Stimulated activated naive CD8-positive, alpha-beta T cell treated with anti-CD3 and anti-CD28 coated beads, Interleukin-15, Interleukin-2, amounts not matched to agents 100 ng/mL and 50 ng/mL, for 24 hours (primary cell): ENCODE measurements at regions not wholly inside any gene's neighbourhood (a gene's known extent, or its start where the extent isn't known, plus 50 kb on each side); places are given as distances from the start of the nearest gene placed in this dataset.

Experiments used
- H3K27ac Mint-ChIP-seq: one replicate; pipeline ENCODE4 v1.8.0; 2021; ENCODE audit warnings: mild to moderate bottlenecking, mixed read lengths
- H3K27me3 Mint-ChIP-seq: one replicate; pipeline ENCODE4 v1.8.0; 2021; ENCODE audit warnings: mixed read lengths
- H3K36me3 Mint-ChIP-seq: one replicate; pipeline ENCODE4 v1.8.0; 2021; ENCODE audit warnings: low read depth, mixed read lengths
- H3K4me1 Mint-ChIP-seq: one replicate; pipeline ENCODE4 v1.8.0; 2021; ENCODE audit warnings: low read depth, mixed read lengths
- H3K4me3 Mint-ChIP-seq: one replicate; pipeline ENCODE4 v1.8.0; 2021; ENCODE audit warnings: mild to moderate bottlenecking, mixed read lengths
- H3K9me3 Mint-ChIP-seq: one replicate; pipeline ENCODE4 v1.8.0; 2021; ENCODE audit warnings: mixed read lengths

GRCh38 chr3:90018779-90019178 lies 911.4 kb downstream of the EPHA3 start:
- Mint-ChIP-seq H3K4me3 (no peak overlapping the region), H3K4me1 (no peaks in the 10 kb centered on the region), H3K9me3 (peaks cover 16% of the 10 kb centered on the region), H3K27me3 (no peaks in the 10 kb centered on the region), H3K27ac (no peak overlapping the region), H3K36me3 (no peaks in the 10 kb centered on the region)

- H3K4me1 Mint-ChIP-seq, result no peaks in the 10 kb centered on the region
- peaks cover 16% of the 10 kb centered on the region for H3K9me3 Mint-ChIP-seq
- no peak overlapping the region for H3K27ac Mint-ChIP-seq
- H3K27me3 Mint-ChIP-seq, result no peaks in the 10 kb centered on the region
- no peak overlapping the region for H3K4me3 Mint-ChIP-seq
- H3K36me3 Mint-ChIP-seq, result no peaks in the 10 kb centered on the region
These were observed 917.6 kb downstream of the EPHA3 start for GRCh38 chr3:90025019-90025418.

DNA sequence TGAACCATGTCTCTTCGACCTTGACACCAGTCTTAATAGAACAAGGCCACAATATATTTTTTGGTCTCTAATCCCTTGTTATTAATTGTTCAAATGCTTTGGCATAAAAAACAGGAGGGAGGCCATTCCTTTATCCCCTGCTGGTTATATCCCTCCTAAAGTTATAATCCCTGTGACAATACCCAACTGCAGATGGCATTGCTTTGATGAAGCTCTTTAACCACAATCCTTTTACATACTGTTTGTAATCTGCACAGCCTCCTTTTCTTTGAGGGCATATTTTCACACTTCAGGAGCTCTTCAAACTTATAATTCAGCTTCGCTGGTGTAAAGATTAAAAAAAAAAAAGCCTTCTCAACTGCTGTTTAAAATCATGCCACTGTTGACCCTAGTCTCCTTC lies 919.0 kb downstream of the EPHA3 start:
- Mint-ChIP-seq H3K27ac (no peak overlapping the region), H3K9me3 (peaks cover 13% of the 10 kb centered on the region), H3K27me3 (no peaks in the 10 kb centered on the region), H3K4me3 (no peak overlapping the region), H3K4me1 (no peaks in the 10 kb centered on the region), H3K36me3 (no peaks in the 10 kb centered on the region)

DNA sequence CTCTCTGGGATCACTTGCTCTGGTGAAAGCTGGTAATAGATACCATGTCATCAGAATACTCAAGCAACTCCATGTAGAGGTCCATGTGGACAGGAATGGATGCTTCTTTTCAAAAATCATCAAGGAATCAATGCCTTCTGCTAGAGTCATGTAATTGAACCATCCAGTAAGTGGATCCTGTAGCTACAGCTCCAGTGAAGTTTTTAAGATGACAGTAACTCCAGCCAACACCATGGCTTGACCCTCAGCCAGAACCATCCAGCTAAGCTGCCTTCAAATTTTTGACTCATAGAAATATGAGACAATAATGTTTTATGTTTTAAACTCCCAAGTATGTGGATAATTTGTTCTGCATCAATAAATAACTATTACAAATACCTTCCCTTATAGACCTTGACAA lies 923.7 kb downstream of the EPHA3 start:
- no peak overlapping the region for H3K27ac Mint-ChIP-seq
- no peaks in the 10 kb centered on the region for H3K36me3 Mint-ChIP-seq
- no peak overlapping the region for H3K4me3 Mint-ChIP-seq
- H3K4me1 Mint-ChIP-seq, result no peaks in the 10 kb centered on the region
- peaks cover 10% of the 10 kb centered on the region for H3K9me3 Mint-ChIP-seq
- no peaks in the 10 kb centered on the region for H3K27me3 Mint-ChIP-seq

GRCh38 chr3:90032980-90033641 lies 925.7 kb downstream of the EPHA3 start:
- peaks cover 9% of the 10 kb centered on the region for H3K9me3 Mint-ChIP-seq
- no peak overlapping the region for H3K27ac Mint-ChIP-seq
- H3K36me3 Mint-ChIP-seq, result no peaks in the 10 kb centered on the region
- no peaks in the 10 kb centered on the region for H3K27me3 Mint-ChIP-seq
- no peaks in the 10 kb centered on the region for H3K4me1 Mint-ChIP-seq
- H3K4me3 Mint-ChIP-seq, result no peak overlapping the region

GRCh38 chr3:90034038-90034437 lies 926.6 kb downstream of the EPHA3 start:
- Mint-ChIP-seq H3K36me3 (no peaks in the 10 kb centered on the region), H3K4me3 (no peak overlapping the region), H3K27ac (no peak overlapping the region), H3K9me3 (peaks cover 6% of the 10 kb centered on the region), H3K4me1 (no peaks in the 10 kb centered on the region), H3K27me3 (no peaks in the 10 kb centered on the region)

DNA sequence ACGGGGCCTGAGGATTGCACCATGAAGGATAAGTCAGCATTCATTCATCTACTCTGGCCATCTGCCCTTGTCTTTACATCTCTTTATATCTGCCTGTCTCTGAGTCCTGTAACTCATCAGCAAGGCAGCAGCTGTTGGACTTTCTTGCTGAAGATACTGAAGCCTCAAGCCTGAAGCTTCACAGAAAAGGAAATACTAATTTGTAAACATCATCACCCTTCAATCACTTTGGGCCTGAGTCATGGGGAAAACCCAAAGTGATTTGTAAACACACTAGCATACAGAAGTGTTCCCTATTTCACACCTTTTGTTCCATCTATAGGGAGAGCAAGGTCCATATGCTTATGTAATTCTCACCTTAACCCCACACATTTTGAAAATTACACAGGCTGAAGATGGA lies 928.2 kb downstream of the EPHA3 start:
- no peak overlapping the region for H3K4me3 Mint-ChIP-seq
- peaks cover 6% of the 10 kb centered on the region for H3K9me3 Mint-ChIP-seq
- H3K36me3 Mint-ChIP-seq, result no peaks in the 10 kb centered on the region
- no peak overlapping the region for H3K27ac Mint-ChIP-seq
- no peaks in the 10 kb centered on the region for H3K4me1 Mint-ChIP-seq
- H3K27me3 Mint-ChIP-seq, result no peaks in the 10 kb centered on the region

DNA sequence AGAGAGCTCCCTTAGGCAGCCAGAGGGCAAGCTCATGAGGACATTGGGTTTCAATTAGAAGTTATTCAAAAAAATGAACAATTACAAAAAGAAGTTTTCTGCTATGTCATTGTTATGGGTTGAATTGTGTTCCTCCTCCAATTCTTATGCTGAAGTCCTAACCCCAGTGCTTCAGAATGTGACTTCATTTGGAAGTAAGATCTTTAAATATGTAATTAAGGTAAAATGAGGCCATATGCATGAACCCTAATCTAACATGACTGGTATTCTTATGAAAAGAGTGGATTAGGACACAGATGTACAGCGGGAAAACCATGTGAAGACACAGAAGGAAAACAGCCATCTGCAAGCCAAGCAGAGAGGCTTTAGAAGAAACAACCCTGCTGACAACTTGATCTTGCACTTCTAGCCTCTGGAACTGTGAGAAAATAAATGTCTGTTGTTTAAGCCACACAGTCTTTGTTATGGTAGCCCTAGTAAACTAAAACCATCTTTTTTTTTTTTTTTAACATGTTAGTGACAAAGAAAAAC lies 929.6 kb downstream of the EPHA3 start:
- no peaks in the 10 kb centered on the region for H3K36me3 Mint-ChIP-seq
- no peak overlapping the region for H3K27ac Mint-ChIP-seq
- peaks cover 6% of the 10 kb centered on the region for H3K9me3 Mint-ChIP-seq
- no peak overlapping the region for H3K4me3 Mint-ChIP-seq
- H3K4me1 Mint-ChIP-seq, result no peaks in the 10 kb centered on the region
- no peaks in the 10 kb centered on the region for H3K27me3 Mint-ChIP-seq

- no peak overlapping the region for H3K4me3 Mint-ChIP-seq
- H3K9me3 Mint-ChIP-seq, result peaks cover 18% of the 10 kb centered on the region
- H3K27ac Mint-ChIP-seq, result no peak overlapping the region
- no peaks in the 10 kb centered on the region for H3K4me1 Mint-ChIP-seq
- no peaks in the 10 kb centered on the region for H3K27me3 Mint-ChIP-seq
- no peaks in the 10 kb centered on the region for H3K36me3 Mint-ChIP-seq
These were observed 932.6 kb downstream of the EPHA3 start for GRCh38 chr3:90039994-90040393.

DNA sequence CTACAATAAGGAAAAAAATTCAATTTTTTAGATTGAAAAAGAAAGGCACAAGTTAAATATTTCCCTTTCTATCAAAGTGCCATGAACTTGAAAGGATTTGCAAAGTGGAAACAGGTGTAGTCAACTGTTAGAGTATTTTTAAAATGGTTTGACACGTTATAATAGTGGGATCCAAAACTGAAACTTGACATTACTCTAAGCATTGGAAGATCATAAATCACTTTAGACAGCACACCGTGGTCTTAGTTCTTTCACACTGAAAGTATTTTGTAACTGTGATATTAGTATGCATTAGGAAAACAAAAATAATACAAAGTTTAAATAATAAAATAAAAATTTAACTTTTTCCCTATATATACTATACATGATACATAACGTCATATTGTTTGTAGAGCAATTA lies 933.1 kb downstream of the EPHA3 start:
- no peak overlapping the region for H3K27ac Mint-ChIP-seq
- no peaks in the 10 kb centered on the region for H3K27me3 Mint-ChIP-seq
- H3K9me3 Mint-ChIP-seq, result peaks cover 16% of the 10 kb centered on the region
- no peaks in the 10 kb centered on the region for H3K36me3 Mint-ChIP-seq
- no peaks in the 10 kb centered on the region for H3K4me1 Mint-ChIP-seq
- H3K4me3 Mint-ChIP-seq, result no peak overlapping the region

GRCh38 chr3:90041995-90042394 lies 934.6 kb downstream of the EPHA3 start:
- Mint-ChIP-seq H3K9me3 (peaks cover 15% of the 10 kb centered on the region), H3K4me3 (no peak overlapping the region), H3K27ac (no peak overlapping the region), H3K36me3 (no peaks in the 10 kb centered on the region), H3K4me1 (no peaks in the 10 kb centered on the region), H3K27me3 (no peaks in the 10 kb centered on the region)

DNA sequence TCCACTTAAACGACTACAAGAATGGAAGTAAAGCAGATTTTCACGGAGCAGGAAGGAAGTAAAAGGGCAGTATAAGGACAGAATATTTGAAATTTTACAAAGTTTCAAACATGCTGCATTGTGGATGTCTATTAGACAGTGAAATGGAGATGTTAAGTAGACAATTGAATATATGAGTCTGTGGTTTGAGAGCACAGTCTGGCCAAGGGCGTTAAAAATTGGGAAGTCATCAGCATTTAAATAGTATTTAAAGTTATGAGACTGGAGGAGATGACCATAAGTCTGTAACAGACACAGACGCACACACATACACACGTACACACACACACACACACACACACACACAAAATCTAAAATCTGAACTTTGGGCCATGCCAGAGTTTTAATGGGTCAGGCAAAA lies 935.9 kb downstream of the EPHA3 start:
- Mint-ChIP-seq H3K4me1 (no peaks in the 10 kb centered on the region), H3K36me3 (no peaks in the 10 kb centered on the region), H3K27ac (no peak overlapping the region), H3K4me3 (no peak overlapping the region), H3K9me3 (peaks cover 15% of the 10 kb centered on the region), H3K27me3 (no peaks in the 10 kb centered on the region)

DNA sequence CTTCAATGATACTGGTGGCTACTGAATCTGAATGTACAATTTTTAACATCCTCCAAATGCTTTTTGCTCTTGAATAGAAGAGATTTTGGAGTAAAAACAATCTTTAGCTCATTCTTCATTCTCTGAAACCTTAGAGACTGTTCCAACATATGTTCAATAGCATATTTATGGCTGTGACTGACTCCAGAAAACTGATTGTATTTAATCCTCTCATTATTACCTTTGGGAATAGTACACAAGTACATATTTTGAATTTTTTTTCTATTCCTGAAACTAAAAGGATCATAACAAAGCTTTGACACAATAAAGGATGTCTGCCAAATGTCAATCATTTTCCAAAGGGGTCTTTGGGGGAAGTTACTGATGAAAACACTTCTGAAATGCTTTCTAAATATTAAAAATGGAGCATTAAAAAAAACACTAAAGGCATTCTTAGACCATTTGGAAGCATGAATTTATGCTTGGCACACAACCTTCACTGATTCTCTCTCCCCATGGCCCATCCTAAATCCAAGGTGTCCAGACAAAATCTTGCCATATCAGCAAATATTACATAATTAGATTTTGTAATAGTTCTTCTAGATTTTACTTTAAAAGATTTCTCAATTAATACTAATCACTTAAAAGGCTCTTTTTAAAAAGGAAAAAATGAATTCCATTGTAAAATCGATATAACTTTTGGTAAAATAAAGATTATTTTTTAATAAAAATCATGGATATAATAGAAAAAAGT lies 936.8 kb downstream of the EPHA3 start:
- H3K9me3 Mint-ChIP-seq, result peaks cover 15% of the 10 kb centered on the region
- no peaks in the 10 kb centered on the region for H3K27me3 Mint-ChIP-seq
- no peak overlapping the region for H3K27ac Mint-ChIP-seq
- no peak overlapping the region for H3K4me3 Mint-ChIP-seq
- no peaks in the 10 kb centered on the region for H3K36me3 Mint-ChIP-seq
- no peaks in the 10 kb centered on the region for H3K4me1 Mint-ChIP-seq

DNA sequence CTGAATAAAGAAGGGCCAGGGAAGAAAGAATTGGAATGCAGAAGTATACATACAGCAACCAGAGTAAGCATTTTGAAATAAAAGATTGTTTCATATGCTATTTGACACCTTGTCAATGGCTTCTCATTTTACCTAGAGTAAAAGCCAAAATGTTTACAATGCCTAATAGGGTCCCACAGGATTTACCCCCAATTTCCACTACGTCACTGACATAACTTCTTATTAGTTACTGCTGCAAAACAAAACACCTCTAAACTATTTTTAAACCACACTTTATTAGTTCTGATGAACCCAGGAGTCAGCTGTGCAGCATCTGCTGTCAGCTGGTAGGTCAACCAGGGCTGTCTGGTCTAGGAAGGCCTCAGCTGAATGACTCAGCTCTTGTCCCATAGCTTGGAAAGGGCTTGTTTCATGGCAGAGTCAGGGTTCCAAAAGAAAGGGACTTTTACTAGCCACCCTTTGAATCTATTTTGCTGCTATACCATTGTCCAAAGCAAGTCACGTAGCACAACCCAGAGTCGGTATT lies 945.1 kb downstream of the EPHA3 start:
- H3K4me3 Mint-ChIP-seq, result no peak overlapping the region
- no peaks in the 10 kb centered on the region for H3K4me1 Mint-ChIP-seq
- H3K27ac Mint-ChIP-seq, result no peak overlapping the region
- H3K36me3 Mint-ChIP-seq, result no peaks in the 10 kb centered on the region
- peaks cover 5% of the 10 kb centered on the region for H3K9me3 Mint-ChIP-seq
- H3K27me3 Mint-ChIP-seq, result no peaks in the 10 kb centered on the region

GRCh38 chr3:90054311-90054710 lies 946.9 kb downstream of the EPHA3 start:
- Mint-ChIP-seq H3K4me3 (no peak overlapping the region), H3K4me1 (no peaks in the 10 kb centered on the region), H3K27ac (no peak overlapping the region), H3K36me3 (no peaks in the 10 kb centered on the region), H3K9me3 (peaks cover 5% of the 10 kb centered on the region), H3K27me3 (no peaks in the 10 kb centered on the region)
